Stimulated activated naive CD8-positive, alpha-beta T cell treated with anti-CD3 and anti-CD28 coated beads, Interleukin-15, amount 100 ng/mL, for 72 hours (primary cell): ENCODE measurements at regions not wholly inside any gene's neighbourhood (a gene's known extent, or its start where the extent isn't known, plus 50 kb on each side); places are given as distances from the start of the nearest gene placed in this dataset.

Experiments
- ATAC-seq: fragments of 150-1000 bp; cut with Tn5 transposase; 2 replicates; pipeline ENCODE4 v1.10.0; 2021; ENCODE audit warnings: mild to moderate bottlenecking, moderate library complexity
- DNase-seq, 2 donors: peaks; one replicate each; pipeline ENCODE4 v3.0.0; 2021 to 2022
- H3K27ac Mint-ChIP-seq, 2 donors: one replicate each; pipeline ENCODE4 v1.8.0; 2022; ENCODE audit warnings: mild to moderate bottlenecking in 2 of 2, mixed read lengths in 2 of 2, moderate library complexity in 2 of 2
- H3K27me3 Mint-ChIP-seq: one replicate; pipeline ENCODE4 v1.8.0; 2022; ENCODE audit warnings: mixed read lengths
- H3K4me1 Mint-ChIP-seq: one replicate; pipeline ENCODE4 v1.8.0; 2022; ENCODE audit warnings: mild to moderate bottlenecking, mixed read lengths
- H3K4me3 Mint-ChIP-seq, 2 donors: one replicate each; pipeline ENCODE4 v1.8.0; 2022; ENCODE audit warnings: mild to moderate bottlenecking in 2 of 2, mixed read lengths in 2 of 2, moderate library complexity in 1 of 2
- H3K9me3 Mint-ChIP-seq, 2 donors: one replicate each; pipeline ENCODE4 v1.8.0; 2022; ENCODE audit warnings: mixed read lengths in 2 of 2

DNA sequence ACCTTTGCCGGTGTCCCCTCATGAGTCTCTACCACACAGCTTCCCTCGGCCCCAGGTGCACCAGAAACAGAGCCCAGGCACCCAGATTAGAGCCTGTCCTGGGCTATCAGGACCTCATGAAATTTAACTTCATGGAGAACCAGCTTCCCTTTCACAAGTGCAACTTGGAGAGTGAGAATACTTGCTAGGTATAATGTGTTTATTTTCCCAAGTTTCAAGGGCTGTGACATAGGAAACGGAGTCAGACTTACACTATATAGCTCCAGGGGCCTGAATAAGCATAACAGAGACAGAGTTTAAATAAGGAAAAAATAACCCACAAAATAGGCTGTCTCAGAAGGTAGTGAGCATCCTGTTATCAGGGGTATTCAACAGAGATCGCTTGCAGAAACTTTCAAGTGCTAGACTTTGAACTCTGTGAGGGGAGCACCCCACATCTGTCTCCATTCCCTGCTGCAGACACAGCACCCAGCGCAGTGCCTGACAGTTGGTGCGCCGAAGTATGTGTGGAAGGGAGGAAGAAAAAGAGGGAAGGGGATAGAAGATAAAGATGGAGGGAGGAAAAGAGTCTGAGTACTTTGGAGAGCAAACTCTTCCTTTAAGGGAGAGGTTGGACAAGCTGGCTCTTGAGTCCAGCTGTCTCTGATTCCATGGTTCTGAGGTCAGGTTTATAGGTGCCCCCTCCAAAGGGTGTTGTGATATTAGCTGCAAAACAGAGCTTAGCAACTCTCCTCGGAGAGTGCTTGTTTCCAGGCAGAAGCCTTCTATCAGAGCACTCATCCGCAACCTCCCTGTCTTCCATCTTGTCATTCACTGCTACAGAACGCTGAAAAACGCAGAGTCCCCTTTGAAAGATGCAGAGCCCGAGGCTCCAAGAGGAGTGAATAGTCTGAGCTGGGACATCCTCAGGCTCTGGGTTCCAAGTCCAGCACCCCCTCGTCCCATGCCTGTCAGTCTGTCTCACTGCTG, 84.8 kb downstream of the CPN2 start:
- Mint-ChIP-seq H3K27ac (no peak overlapping the region), H3K4me3 (no peak overlapping the region), H3K4me1 (peaks cover 17% of the 10 kb centered on the region), H3K27me3 (peaks cover 45% of the 10 kb centered on the region), H3K9me3 (no peaks in the 10 kb centered on the region)
- DNase-seq (no peak), ATAC-seq (no peak)

DNA sequence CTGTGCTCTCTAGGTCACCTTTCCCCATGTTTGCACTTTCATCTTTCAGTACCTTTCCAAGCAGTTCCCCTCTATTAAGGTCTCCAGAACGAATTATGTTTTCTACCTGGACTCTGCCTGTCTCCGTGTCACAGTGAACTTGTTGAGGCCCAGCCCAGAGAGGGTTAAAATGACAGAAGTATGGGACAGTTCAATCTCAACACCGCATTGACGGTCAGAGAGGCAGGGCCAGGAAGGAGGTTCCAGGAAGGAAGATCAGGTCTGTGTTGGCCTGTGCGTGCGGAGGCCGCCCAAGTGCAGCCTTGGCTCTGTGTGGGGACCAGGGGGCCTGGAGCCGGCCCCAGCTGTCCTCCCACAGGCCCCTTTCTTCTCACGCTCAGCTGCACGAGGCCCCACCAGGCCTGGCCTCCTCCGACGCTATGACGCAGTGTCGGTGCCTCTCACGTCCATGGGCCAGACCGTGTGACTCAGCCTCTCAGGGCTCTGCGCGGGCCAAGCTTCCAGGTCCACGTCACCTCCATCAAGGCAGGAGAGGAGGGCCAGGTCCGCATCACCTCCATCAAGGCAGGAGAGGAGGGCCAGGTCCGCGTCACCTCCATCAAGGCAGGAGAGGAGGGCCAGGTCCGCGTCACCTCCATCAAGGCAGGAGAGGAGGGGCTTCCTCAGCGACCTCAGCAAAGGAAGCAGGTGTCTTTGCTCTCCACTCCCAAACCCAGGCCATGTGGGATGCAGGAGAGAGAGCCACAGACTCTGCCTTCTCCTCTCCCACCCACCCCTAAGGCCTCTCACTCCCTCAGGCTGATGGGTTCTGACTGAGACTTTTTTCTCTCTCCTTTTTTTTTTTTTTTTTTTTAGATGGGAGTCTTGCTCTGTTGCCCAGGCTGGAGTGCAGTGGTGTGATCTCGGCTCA, 83.1 kb downstream of the CPN2 start:
- no peak for ATAC-seq
- Mint-ChIP-seq H3K4me1 (peaks cover 17% of the 10 kb centered on the region), H3K27ac (peak overlapping the region in 1 of 2 donors; percentile 57), H3K4me3 (no peak overlapping the region), H3K27me3 (peaks cover 45% of the 10 kb centered on the region), H3K9me3 (no peaks in the 10 kb centered on the region)
- no peak for DNase-seq

DNA sequence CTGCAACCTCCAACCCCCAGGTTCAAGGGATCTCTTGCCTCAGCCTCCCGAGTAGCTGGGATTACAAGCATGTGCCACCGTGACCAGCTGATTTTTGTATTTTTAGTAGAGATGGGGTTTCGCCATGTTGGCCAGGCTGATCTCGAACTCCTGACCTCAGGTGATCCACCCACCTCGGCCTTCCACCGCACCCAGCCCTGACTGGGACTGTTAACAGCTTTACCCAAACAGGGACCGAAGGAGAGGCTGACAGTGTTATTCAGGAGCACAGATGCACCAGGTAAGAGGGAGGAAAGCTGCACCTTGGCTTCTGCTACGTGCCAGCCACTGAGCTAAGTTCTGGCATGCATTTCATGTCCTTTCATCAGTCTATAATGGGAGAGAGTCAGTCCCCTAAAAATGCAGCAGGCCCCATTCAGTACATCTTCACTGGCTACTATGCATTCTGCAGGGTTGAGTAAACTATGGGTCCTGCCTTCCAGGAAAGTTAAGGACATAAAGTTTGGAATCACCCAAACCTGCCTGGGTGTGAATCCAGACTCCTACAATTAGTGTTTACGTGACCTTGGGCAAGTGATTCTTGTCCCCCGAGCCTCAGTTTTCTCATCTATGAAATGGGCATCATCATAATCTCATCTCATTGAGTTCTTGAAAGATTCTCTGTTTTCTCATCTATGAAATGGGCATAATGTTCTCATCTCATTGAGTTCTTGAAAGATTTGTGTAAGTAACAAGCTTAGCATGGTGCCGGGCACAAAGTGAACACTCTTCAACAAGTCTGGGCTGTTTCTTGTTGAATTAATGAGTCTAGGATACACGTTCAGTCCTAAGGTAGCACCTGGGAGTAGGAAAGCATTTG, 82.2 kb downstream of the CPN2 start:
- no peaks in the 10 kb centered on the region for H3K9me3 Mint-ChIP-seq
- no peak overlapping the region for H3K4me3 Mint-ChIP-seq
- DNase-seq, result no peak
- no peak overlapping the region for H3K27ac Mint-ChIP-seq
- H3K4me1 Mint-ChIP-seq, result peaks cover 17% of the 10 kb centered on the region
- ATAC-seq, result no peak
- peaks cover 45% of the 10 kb centered on the region for H3K27me3 Mint-ChIP-seq

- no peak overlapping the region for H3K4me3 Mint-ChIP-seq
- DNase-seq, result no peak
Observed at GRCh38 chr3:194269610-194270145, 81.5 kb downstream of the CPN2 start.

DNA sequence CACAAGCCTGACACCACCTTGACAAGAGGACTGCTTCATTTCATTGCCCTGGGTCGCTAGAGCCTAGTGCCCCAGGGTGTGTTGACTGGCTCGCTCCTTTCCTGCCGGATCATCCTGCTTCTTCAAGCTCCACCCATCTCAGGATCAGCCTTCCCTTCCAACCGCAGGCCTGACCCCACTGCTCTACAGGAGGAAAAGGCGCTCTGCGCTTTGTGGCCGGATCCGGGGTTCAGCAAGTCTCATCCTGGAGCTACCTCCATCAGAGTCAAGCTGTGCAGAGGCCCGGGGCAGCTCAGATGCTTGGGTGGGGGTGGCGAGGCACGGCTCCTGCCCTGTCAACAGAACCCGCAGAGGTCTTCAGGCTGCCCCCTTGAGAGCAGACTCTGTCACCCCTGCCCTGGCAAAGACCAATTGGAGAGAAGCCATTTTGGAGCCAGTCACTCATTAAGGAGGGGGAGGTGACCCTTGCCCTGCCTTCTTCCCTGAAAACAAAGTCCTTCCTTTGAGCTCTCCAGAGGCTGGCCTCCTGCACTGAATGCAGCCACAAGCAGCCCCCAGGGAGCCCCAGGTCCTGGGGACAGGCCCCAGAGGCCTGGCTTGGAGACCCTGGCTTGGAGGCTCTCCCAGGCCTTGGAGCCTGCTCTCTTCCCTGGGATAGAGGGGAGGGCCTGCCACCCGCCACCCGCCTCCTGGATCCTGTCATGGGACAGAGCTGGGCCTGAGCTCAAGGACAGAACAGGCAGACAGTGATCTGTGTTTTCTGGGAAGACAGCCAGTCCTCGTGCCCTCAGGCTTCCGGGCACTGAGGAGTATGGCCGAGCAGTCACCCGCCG, 80.3 kb downstream of the CPN2 start:
- no peak for DNase-seq
- Mint-ChIP-seq H3K4me3 (no peak overlapping the region), H3K27ac (peak overlapping the region in 1 of 2 donors; percentile 67), H3K4me1 (peaks cover 17% of the 10 kb centered on the region), H3K27me3 (peaks cover 38% of the 10 kb centered on the region), H3K9me3 (no peaks in the 10 kb centered on the region)
- ATAC-seq, result no peak

More at GRCh38 chr3:194269610-194270145, 81.5 kb downstream of the CPN2 start:
- Mint-ChIP-seq H3K27me3 (peaks cover 45% of the 10 kb centered on the region), H3K4me1 (peaks cover 17% of the 10 kb centered on the region), H3K9me3 (no peaks in the 10 kb centered on the region), H3K27ac (no peak overlapping the region)
- ATAC-seq, result no peak

GRCh38 chr3:194271460-194272035, 79.6 kb downstream of the CPN2 start:
- no peak overlapping the region for H3K4me3 Mint-ChIP-seq
- ATAC-seq (no peak), DNase-seq (no peak)
- H3K27ac Mint-ChIP-seq, result no peak overlapping the region
- H3K4me1 Mint-ChIP-seq, result peaks cover 17% of the 10 kb centered on the region
- H3K27me3 Mint-ChIP-seq, result peaks cover 31% of the 10 kb centered on the region
- H3K9me3 Mint-ChIP-seq, result no peaks in the 10 kb centered on the region

- Mint-ChIP-seq H3K4me3 (no peak overlapping the region), H3K9me3 (no peaks in the 10 kb centered on the region), H3K4me1 (peaks cover 17% of the 10 kb centered on the region), H3K27me3 (peaks cover 27% of the 10 kb centered on the region), H3K27ac (no peak overlapping the region)
- ATAC-seq, result no peak
- DNase-seq, result no peak
Observed at GRCh38 chr3:194272221-194272620, 78.9 kb downstream of the CPN2 start.

GRCh38 chr3:194272861-194273742, 78.0 kb downstream of the CPN2 start:
- DNase-seq, result no peak
- ATAC-seq, result no peak
- H3K4me3 Mint-ChIP-seq, result no peak overlapping the region
- peaks cover 17% of the 10 kb centered on the region for H3K4me1 Mint-ChIP-seq
- H3K9me3 Mint-ChIP-seq, result no peaks in the 10 kb centered on the region
- peaks cover 18% of the 10 kb centered on the region for H3K27me3 Mint-ChIP-seq
- no peak overlapping the region for H3K27ac Mint-ChIP-seq

GRCh38 chr3:194273743-194274310, 77.3 kb downstream of the CPN2 start:
- DNase-seq (no peak), ATAC-seq (no peak)
- Mint-ChIP-seq H3K27me3 (peaks cover 11% of the 10 kb centered on the region), H3K4me1 (peaks cover 17% of the 10 kb centered on the region), H3K9me3 (no peaks in the 10 kb centered on the region), H3K27ac (no peak overlapping the region), H3K4me3 (no peak overlapping the region)

- H3K27me3 Mint-ChIP-seq, result peaks cover 4% of the 10 kb centered on the region
- H3K27ac Mint-ChIP-seq, result peak overlapping the region in 1 of 2 donors; percentile 51
- no peak overlapping the region for H3K4me3 Mint-ChIP-seq
Observed at GRCh38 chr3:194274424-194275085, 76.6 kb downstream of the CPN2 start.

GRCh38 chr3:194275291-194275690, 75.8 kb downstream of the CPN2 start:
- no peak for DNase-seq

More at GRCh38 chr3:194274424-194275085, 76.6 kb downstream of the CPN2 start:
- no peak for DNase-seq
- no peak for ATAC-seq
- H3K4me1 Mint-ChIP-seq, result peaks cover 17% of the 10 kb centered on the region
- H3K9me3 Mint-ChIP-seq, result no peaks in the 10 kb centered on the region

DNA sequence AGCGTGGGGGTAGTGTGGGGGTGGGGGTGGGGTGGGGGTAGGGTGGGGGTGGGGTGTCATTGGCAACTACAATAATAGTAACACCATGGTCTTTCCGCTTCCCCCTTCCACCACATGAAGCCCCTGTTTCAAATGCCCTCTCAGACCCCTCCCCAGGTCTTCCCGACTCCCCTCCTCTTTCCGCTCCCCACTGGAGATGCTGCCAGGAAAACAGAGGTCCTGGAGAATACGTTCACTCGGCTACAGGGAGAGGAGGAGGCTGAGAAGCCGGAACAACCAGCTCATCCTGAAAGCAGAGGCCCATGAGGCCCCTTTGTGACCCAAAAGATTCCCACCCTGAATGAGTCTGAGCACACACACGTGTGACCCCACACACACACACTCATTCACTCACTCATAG, 75.4 kb downstream of the CPN2 start:
- Mint-ChIP-seq H3K4me3 (no peak overlapping the region), H3K27ac (no peak overlapping the region), H3K4me1 (peaks cover 7% of the 10 kb centered on the region), H3K27me3 (no peaks in the 10 kb centered on the region), H3K9me3 (no peaks in the 10 kb centered on the region)
- DNase-seq (no peak), ATAC-seq (no peak)

More at GRCh38 chr3:194275291-194275690, 75.8 kb downstream of the CPN2 start:
- peak; percentile 44 for ATAC-seq
- Mint-ChIP-seq H3K27ac (peak overlapping the region; percentile 36 to 68), H3K27me3 (no peaks in the 10 kb centered on the region), H3K4me3 (no peak overlapping the region), H3K9me3 (no peaks in the 10 kb centered on the region), H3K4me1 (peaks cover 11% of the 10 kb centered on the region)
